ENCODE measurements at regions not wholly inside any gene's neighbourhood (a gene's known extent, or its start where the extent isn't known, plus 50 kb on each side); places are given as distances from the start of the nearest gene placed in this dataset.

GRCh38 chr20:47878601-47879027, 93.3 kb upstream of the SULF2 start:
- TF ChIP-seq SUZ12 (IDR thresholded peaks at IDR 0.05) (no peak), L3MBTL2 (conservative IDR thresholded peaks at IDR 0.05) (no peak), ARNT (IDR thresholded peaks at IDR 0.05) (no peak)

Measured in HEK293T (cell line).